ENCODE measurements at regions not wholly inside any gene's neighbourhood (a gene's known extent, or its start where the extent isn't known, plus 50 kb on each side); places are given as distances from the start of the nearest gene placed in this dataset.

GRCh38 chr5:90170261-90170660 lies 239.3 kb downstream of the CETN3 start:
- no peaks in the 10 kb centered on the region for H3K4me1 ChIP-seq
- no peak for TF ChIP-seq CTCF (IDR thresholded peaks at IDR 0.05)
- no peaks in the 10 kb centered on the region for H3K36me3 ChIP-seq (ENCODE audit: control insufficient read depth, insufficient read depth, low read length)
- no peaks in the 10 kb centered on the region for H3K9me3 ChIP-seq (ENCODE audit: control insufficient read depth, low read length)
- H3K9ac ChIP-seq: no peak overlapping the region
- H3K27me3 ChIP-seq (ENCODE audit: control insufficient read depth, insufficient read depth, low read length): no peaks in the 10 kb centered on the region
- H2AFZ ChIP-seq: no peak overlapping the region
- H3K27ac ChIP-seq: no peak overlapping the region
- no peak overlapping the region for H3K4me3 ChIP-seq (ENCODE audit: low read depth, low read length)
- no peaks in the 10 kb centered on the region for H3K79me2 ChIP-seq
- no peak overlapping the region for H3K4me2 ChIP-seq (ENCODE audit: low read length)

GRCh38 chr5:90169078-90169477 lies 240.5 kb downstream of the CETN3 start:
- Histone ChIP-seq H3K27me3 (ENCODE audit: control insufficient read depth, insufficient read depth, low read length) (no peaks in the 10 kb centered on the region), H3K4me3 (ENCODE audit: low read depth, low read length) (no peak overlapping the region), H3K4me1 (no peaks in the 10 kb centered on the region), H3K79me2 (no peaks in the 10 kb centered on the region), H3K9ac (no peak overlapping the region), H3K36me3 (ENCODE audit: control insufficient read depth, insufficient read depth, low read length) (no peaks in the 10 kb centered on the region), H3K27ac (no peak overlapping the region), H3K4me2 (ENCODE audit: low read length) (no peak overlapping the region), H3K9me3 (ENCODE audit: control insufficient read depth, low read length) (no peaks in the 10 kb centered on the region), H2AFZ (no peak overlapping the region)
- TF ChIP-seq CTCF (IDR thresholded peaks at IDR 0.05): no peak

GRCh38 chr5:90168399-90168798 lies 241.2 kb downstream of the CETN3 start:
- Histone ChIP-seq H3K4me1 (no peaks in the 10 kb centered on the region), H2AFZ (no peak overlapping the region), H3K27ac (no peak overlapping the region), H3K9me3 (ENCODE audit: control insufficient read depth, low read length) (no peaks in the 10 kb centered on the region), H3K36me3 (ENCODE audit: control insufficient read depth, insufficient read depth, low read length) (no peaks in the 10 kb centered on the region), H3K79me2 (no peaks in the 10 kb centered on the region), H3K4me2 (ENCODE audit: low read length) (no peak overlapping the region), H3K27me3 (ENCODE audit: control insufficient read depth, insufficient read depth, low read length) (no peaks in the 10 kb centered on the region), H3K4me3 (ENCODE audit: low read depth, low read length) (no peak overlapping the region), H3K9ac (no peak overlapping the region)
- no peak for TF ChIP-seq CTCF (IDR thresholded peaks at IDR 0.05)

GRCh38 chr5:90166816-90167215 lies 242.7 kb downstream of the CETN3 start:
- Histone ChIP-seq H3K36me3 (ENCODE audit: control insufficient read depth, insufficient read depth, low read length) (no peaks in the 10 kb centered on the region), H3K4me2 (ENCODE audit: low read length) (no peak overlapping the region)
- no peak for TF ChIP-seq CTCF (IDR thresholded peaks at IDR 0.05)

GRCh38 chr5:90162324-90162723 lies 247.2 kb downstream of the CETN3 start:
- no peak overlapping the region for H2AFZ ChIP-seq
- H3K27ac ChIP-seq: no peak overlapping the region
- no peak overlapping the region for H3K4me2 ChIP-seq (ENCODE audit: low read length)
- no peak overlapping the region for H3K9ac ChIP-seq
- H3K27me3 ChIP-seq (ENCODE audit: control insufficient read depth, insufficient read depth, low read length): no peaks in the 10 kb centered on the region
- no peaks in the 10 kb centered on the region for H3K9me3 ChIP-seq (ENCODE audit: control insufficient read depth, low read length)
- H3K36me3 ChIP-seq (ENCODE audit: control insufficient read depth, insufficient read depth, low read length): no peaks in the 10 kb centered on the region
- H3K4me3 ChIP-seq (ENCODE audit: low read depth, low read length): no peak overlapping the region
- TF ChIP-seq CTCF (IDR thresholded peaks at IDR 0.05): no peak
- H3K79me2 ChIP-seq: no peaks in the 10 kb centered on the region
- H3K4me1 ChIP-seq: no peaks in the 10 kb centered on the region

More at GRCh38 chr5:90166816-90167215, 242.7 kb downstream of the CETN3 start:
- Histone ChIP-seq H2AFZ (no peak overlapping the region), H3K4me3 (ENCODE audit: low read depth, low read length) (no peak overlapping the region), H3K27me3 (ENCODE audit: control insufficient read depth, insufficient read depth, low read length) (no peaks in the 10 kb centered on the region), H3K79me2 (no peaks in the 10 kb centered on the region), H3K9ac (no peak overlapping the region), H3K27ac (no peak overlapping the region), H3K9me3 (ENCODE audit: control insufficient read depth, low read length) (no peaks in the 10 kb centered on the region), H3K4me1 (no peaks in the 10 kb centered on the region)

Measured in parathyroid adenoma (tissue), 2 donors.